MM.1S (cell line): ENCODE measurements at regions not wholly inside any gene's neighbourhood (a gene's known extent, or its start where the extent isn't known, plus 50 kb on each side); places are given as distances from the start of the nearest gene placed in this dataset.

Source experiments
- EZH2 ChIP-seq: fragments of 300-600 bp; sonication (generic); optimal IDR thresholded peaks from 2 replicates; pipeline ENCODE3; 2017; ENCODE audit warnings: low read depth, mild to moderate bottlenecking, antibody characterized with exemption, low read length, mixed read lengths
- EZH2phosphoT487 ChIP-seq: fragments of 300-600 bp; sonication (generic); IDR thresholded peaks from 2 replicates; pipeline ENCODE4 v1.6.1; 2018; ENCODE audit warnings: antibody characterized with exemption, low read length
- TF ChIP-seq, protein P1 (sequence below): fragments of 300-600 bp; sonication (generic); IDR thresholded peaks from 2 replicates; pipeline ENCODE4 v1.5.1; 2016; ENCODE audit warnings: antibody characterized with exemption, low read length, mixed read lengths

DNA sequence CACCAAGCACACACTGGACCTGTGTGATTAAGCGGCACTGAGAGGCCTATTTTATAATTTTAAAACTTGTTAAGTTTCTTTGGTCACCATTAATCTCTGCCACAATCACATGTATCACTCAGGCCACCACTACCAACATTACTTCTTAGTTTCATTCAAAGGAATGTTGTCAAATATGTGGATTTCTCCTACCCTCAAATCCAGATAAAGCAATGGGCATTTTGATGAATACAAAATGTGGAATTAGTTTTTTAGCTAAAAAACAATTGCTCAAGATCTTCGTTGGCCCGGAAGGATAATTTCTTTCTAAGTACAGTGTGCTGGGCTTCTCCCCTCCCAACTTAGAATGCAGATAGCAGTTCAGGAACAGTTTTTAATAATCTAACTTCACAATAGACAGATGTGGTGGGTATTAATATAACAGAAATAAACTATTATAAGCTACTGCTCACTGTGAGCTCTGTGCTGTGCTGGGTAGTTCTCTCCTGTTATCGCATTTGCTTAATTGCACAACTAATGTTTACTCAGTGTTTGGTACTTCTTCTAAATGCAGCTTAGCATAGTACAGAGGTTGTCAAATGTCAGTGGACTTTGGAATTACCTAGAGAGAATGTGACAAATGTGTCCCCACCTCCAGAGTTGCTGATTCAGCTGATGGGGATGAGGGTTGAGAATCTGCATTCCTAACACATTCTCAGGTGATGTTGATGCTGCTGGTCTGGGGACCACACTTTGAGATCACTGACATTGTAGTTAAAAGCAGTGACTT, 266.7 kb upstream of the AMIGO2 start:
- TF ChIP-seq, protein P1, sequence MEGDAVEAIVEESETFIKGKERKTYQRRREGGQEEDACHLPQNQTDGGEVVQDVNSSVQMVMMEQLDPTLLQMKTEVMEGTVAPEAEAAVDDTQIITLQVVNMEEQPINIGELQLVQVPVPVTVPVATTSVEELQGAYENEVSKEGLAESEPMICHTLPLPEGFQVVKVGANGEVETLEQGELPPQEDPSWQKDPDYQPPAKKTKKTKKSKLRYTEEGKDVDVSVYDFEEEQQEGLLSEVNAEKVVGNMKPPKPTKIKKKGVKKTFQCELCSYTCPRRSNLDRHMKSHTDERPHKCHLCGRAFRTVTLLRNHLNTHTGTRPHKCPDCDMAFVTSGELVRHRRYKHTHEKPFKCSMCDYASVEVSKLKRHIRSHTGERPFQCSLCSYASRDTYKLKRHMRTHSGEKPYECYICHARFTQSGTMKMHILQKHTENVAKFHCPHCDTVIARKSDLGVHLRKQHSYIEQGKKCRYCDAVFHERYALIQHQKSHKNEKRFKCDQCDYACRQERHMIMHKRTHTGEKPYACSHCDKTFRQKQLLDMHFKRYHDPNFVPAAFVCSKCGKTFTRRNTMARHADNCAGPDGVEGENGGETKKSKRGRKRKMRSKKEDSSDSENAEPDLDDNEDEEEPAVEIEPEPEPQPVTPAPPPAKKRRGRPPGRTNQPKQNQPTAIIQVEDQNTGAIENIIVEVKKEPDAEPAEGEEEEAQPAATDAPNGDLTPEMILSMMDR, result no peak
- TF ChIP-seq EZH2phosphoT487 (no peak), EZH2 (no peak)
